ENCODE measurements at regions not wholly inside any gene's neighbourhood (a gene's known extent, or its start where the extent isn't known, plus 50 kb on each side); places are given as distances from the start of the nearest gene placed in this dataset.

DNA sequence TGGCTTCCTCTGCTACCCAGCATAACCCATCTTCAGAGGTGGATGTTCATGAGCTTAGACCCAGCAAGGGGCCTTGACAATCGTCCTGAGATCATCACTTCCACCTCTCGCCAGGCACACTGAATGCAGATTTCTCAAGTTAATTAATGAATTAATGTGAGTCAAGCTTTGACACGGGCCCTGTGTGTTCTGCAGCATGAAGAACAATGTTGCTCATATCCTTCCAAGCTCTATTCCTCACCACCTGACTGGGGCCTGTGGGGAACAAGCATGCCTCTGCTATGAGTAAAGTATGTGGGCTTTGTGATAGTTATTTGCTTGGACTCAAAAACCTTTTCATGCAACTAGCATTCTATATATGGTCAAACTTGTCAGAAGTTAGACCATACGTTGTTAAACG lies 122.0 kb downstream of the SEC16B start:
- DNase-seq (ENCODE audit: low spot score), result no peak

- DNase-seq (ENCODE audit: low spot score), result no peak
Observed at GRCh38 chr1:177838907-177839485, 130.9 kb downstream of the SEC16B start.

- DNase-seq (ENCODE audit: low spot score), result peak; percentile 52
Observed at GRCh38 chr1:177833631-177834030, 136.2 kb downstream of the SEC16B start.

- DNase-seq (ENCODE audit: low spot score), result no peak
Observed at GRCh38 chr1:177830531-177831135, 139.2 kb downstream of the SEC16B start.

GRCh38 chr1:177825276-177825901 lies 144.5 kb downstream of the SEC16B start:
- DNase-seq (ENCODE audit: low spot score), result no peak

DNA sequence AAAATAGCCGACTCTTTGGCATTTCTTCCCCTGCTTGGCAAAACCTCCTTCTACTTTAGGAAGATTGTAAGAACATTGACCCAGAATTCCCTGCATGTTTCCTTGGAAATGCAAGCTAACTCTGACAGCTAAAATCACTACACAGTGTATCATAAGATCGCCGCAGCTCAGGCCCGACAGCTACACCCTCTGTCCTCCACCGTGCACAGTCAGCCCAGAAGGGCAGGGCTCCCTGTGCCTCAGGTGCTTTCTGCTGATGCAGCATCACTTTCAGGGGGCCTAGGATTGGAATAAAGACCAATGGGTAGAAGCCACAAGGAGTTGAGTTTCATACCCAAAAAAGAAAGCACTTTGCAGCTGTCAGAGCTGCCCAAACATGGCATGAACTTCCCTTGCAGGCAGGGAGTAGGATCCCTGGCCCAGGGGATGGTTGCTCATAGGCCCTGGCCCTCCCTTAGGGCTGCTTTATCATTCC lies 145.3 kb downstream of the SEC16B start:
- DNase-seq (ENCODE audit: low spot score), result no peak

DNA sequence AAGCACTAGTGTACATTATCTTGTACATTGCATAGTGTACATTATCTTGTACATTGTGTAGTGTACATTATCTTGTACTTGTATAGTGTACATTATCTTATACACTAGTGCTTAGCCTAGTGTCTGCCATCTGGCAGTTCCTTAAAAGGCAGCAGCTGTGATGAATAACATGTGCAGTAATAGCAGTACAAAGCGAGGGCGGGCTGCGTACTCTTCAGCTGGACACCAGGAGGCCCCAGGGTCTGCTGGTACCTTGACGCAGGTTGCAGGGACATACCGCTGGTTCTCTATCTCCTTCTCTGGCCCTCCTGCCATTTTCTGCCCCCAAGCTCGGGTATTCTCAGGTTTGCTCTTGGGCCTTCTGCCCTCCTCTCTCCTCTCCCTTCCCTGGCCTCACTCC lies 149.6 kb downstream of the SEC16B start:
- DNase-seq (ENCODE audit: low spot score), result no peak

GRCh38 chr1:177817937-177818875 lies 151.7 kb downstream of the SEC16B start:
- DNase-seq (ENCODE audit: low spot score), result no peak

- no peak for DNase-seq (ENCODE audit: low spot score)
Observed at GRCh38 chr1:177812650-177813049, 157.2 kb downstream of the SEC16B start.

- DNase-seq (ENCODE audit: low spot score), result no peak
Observed at GRCh38 chr1:177812144-177812543, 157.7 kb downstream of the SEC16B start.

DNA sequence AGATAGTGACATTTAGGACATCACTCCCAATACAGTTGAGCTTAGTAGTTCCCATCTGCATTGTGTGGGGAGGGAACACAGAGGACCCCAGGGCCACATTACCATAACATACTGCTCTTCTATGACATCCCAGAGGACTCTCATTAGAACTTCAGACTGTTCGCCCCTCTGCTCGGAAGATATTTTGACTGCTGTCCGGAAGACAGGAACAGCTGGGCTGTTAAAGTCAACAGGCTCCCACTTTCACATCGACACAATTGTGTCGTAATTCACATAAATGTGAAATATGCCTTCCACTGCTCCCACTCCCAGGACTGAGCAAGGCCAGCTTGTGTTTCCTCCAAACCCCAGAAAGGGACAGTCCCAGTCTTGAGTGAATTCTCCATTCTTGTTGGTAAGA lies 158.4 kb downstream of the SEC16B start:
- DNase-seq (ENCODE audit: low spot score), result no peak

DNA sequence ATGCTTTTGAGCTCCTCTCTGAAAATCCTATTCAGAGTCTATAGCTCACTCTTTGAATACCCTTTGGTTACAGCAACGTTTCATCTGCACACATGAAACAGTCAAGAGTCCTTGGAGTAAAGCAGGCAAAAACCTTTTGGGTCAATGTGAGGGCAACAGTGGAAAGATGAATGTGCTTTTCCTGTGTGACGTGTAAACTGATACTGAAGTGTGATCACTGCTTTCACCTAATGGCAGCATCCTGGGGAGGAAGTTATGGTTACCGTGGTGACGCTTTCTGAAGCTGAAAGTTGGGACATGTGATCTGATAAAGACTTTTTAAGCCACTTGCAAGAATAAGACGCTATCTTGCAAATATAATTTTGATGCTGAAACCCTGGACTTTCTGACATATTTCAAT lies 160.0 kb downstream of the SEC16B start:
- DNase-seq (ENCODE audit: low spot score), result no peak

DNA sequence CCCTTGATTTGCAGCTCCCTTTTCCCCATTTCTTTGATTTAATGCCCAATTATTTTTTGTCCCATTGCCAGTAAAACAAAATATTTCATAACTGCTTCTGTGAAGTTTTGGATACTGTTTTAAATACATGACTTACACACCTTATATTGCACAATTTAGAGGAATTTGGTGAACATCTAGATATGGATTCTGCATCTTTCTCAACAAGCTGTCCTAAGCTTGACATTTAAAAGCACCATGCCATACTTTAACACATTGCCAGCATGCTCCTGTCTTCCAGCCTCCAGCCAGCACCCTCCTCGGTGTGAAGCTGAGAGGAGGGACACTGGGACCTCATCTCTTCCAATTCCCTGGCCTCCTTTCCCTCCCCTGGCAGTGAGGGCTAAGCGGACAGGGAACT lies 167.6 kb downstream of the SEC16B start:
- DNase-seq (ENCODE audit: low spot score), result no peak

GRCh38 chr1:177801790-177802189 lies 168.1 kb downstream of the SEC16B start:
- DNase-seq (ENCODE audit: low spot score), result no peak

GRCh38 chr1:177800400-177801088 lies 169.3 kb downstream of the SEC16B start:
- no peak for DNase-seq (ENCODE audit: low spot score)

- DNase-seq (ENCODE audit: low spot score), result no peak
Observed at GRCh38 chr1:177799746-177800145, 170.1 kb downstream of the SEC16B start.

- DNase-seq (ENCODE audit: low spot score), result no peak
Observed at GRCh38 chr1:177798614-177799013, 171.2 kb downstream of the SEC16B start.

DNA sequence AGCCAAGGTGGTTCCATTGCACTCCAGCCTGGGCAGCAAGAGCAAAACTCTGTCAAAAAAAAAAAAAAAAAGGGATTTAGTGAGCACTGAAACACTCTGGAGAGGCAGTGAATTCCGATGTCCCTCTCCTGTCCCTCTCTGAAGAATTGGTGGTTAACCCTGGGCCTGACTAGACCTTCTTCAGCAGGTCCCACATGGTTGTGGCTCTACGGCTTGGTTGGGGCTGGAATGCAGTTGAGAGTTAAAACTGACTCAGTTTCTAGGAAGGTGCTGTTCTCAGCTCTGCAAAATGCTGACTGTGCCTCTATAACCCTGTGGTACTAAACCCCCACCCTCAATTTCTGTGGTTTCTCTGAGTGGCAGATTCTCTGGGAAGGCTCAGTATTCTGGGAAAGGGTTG lies 173.3 kb downstream of the SEC16B start:
- DNase-seq (ENCODE audit: low spot score), result no peak

DNA sequence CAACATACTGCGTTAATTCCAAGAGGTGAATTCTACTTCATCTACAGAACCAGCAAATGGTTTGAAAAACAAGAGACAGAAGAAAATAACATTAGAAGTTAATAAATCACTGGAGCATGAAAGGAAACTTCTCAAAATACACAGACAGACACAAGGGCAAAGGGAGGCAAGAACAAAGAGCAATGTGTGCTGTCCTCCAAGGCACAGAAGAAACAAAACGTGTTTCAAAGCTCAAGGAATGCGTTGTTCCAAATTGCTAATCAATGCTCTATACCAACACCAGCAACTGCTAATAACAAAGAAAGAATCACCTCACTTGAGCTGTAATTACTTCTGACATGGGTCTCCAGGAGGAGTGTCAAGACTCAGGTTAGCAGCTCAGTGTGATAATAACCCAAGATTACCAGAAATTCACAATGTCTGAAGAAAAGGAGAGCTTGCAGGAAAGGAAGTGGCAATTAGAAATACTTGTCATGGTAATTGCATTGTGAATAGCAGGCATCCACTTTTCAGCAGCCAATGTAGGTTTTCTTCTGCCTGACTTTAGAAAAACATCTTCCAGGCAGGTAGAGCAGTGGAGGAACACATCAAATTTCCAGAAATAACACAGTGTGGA lies 175.4 kb downstream of the SEC16B start:
- DNase-seq (ENCODE audit: low spot score), result no peak

GRCh38 chr1:177793900-177794299 lies 176.0 kb downstream of the SEC16B start:
- no peak for DNase-seq (ENCODE audit: low spot score)

DNA sequence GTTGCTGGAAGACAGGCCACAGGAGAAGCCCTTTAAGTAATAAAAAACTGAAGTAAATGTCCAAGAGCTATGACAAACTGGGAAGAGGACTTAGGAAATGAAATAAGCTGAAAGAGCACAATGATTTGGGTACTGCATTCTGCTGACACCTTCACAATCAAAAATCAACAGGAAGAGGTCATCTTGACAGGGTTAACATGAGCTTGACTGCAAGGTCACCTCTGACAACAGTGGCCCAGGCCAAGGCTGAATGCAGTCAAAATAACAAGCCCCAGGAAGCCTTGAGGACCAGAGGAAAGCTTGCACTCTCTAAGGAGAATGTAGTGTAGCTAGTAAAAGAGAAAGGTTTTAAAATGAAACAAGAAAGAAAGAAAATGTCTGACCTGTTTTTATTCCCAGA lies 179.3 kb downstream of the SEC16B start:
- no peak for DNase-seq (ENCODE audit: low spot score)
